Activated CD4-positive, alpha-beta T cell treated with anti-CD3 and anti-CD28 coated beads, Interleukin-2, amount 10 ng/mL, durations not matched to agents 24 days and 14 days (primary cell): ENCODE measurements at regions not wholly inside any gene's neighbourhood (a gene's known extent, or its start where the extent isn't known, plus 50 kb on each side); places are given as distances from the start of the nearest gene placed in this dataset.

Experiments
- DNase-seq: peaks from one replicate; pipeline ENCODE4 v3.0.0; 2022
- H3K27ac Mint-ChIP-seq: one replicate; pipeline ENCODE4 v1.8.0; 2022; ENCODE audit warnings: mild to moderate bottlenecking, mixed read lengths
- H3K27me3 Mint-ChIP-seq: one replicate; pipeline ENCODE4 v1.8.0; 2022; ENCODE audit warnings: mixed read lengths
- H3K36me3 Mint-ChIP-seq: one replicate; pipeline ENCODE4 v1.8.0; 2022; ENCODE audit warnings: low read depth, mild to moderate bottlenecking, mixed read lengths
- H3K4me1 Mint-ChIP-seq: one replicate; pipeline ENCODE4 v1.8.0; 2021; ENCODE audit warnings: mixed read lengths
- H3K4me3 Mint-ChIP-seq: one replicate; pipeline ENCODE4 v1.8.0; 2022; ENCODE audit warnings: mild to moderate bottlenecking, moderate library complexity, mixed read lengths
- H3K9me3 Mint-ChIP-seq: one replicate; pipeline ENCODE4 v1.8.0; 2021; ENCODE audit warnings: mixed read lengths
- intact Hi-C: fragments of 100-400 bp; cut with micrococcal nuclease; formaldehyde crosslinking; loops from one replicate; pipeline ENCODE4 v1.15.1; 2023

DNA sequence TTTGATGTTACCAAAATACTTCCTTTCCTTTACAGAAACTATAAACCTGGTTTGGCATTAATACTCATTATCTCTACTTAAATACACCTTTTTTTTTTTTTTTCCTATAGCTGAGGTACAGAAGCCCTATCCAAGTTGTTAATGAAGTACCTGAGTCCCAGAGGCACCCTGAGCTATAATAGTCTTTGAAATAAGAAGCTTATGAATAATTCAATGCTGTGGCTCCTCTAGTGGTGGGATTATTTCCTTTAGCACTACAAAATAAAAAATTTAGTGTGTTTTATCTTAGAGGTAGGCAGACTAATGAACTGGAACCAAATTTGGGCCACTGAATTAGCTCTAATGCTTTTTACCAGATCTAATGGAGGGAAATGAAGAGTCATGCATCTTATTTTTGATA is 611.9 kb downstream of the EDEM1 start:
- no peaks in the 10 kb centered on the region for H3K36me3 Mint-ChIP-seq
- no peaks in the 10 kb centered on the region for H3K9me3 Mint-ChIP-seq
- intact Hi-C loops = no loop called here
- no peaks in the 10 kb centered on the region for H3K27me3 Mint-ChIP-seq
- H3K4me3 Mint-ChIP-seq = no peak overlapping the region
- no peak overlapping the region for H3K27ac Mint-ChIP-seq
- no peak for DNase-seq
- H3K4me1 Mint-ChIP-seq = no peaks in the 10 kb centered on the region

DNA sequence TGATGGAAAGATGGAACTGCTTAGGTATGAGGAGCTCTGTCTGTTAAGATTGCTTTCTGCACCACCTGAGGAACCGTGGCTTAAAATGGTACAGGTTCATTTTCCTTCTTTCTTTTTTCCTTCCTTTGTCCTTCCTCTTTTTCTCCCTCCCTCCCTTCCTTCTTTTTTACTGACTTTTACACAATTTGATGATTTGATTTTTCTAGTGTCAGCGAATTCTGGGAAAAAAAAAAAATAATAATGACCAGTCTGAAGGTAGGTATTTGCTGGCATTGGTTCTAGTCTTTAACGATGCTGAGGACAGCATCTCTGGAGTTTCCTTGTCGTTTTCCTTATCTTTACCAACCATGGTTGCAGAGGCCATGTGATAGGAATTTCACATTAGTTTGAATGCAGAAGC is 613.5 kb downstream of the EDEM1 start:
- Mint-ChIP-seq H3K27me3 (no peaks in the 10 kb centered on the region), H3K36me3 (no peaks in the 10 kb centered on the region), H3K4me3 (no peak overlapping the region), H3K9me3 (no peaks in the 10 kb centered on the region), H3K27ac (no peak overlapping the region), H3K4me1 (no peaks in the 10 kb centered on the region)
- DNase-seq = no peak
- intact Hi-C loops = no loop called here

DNA sequence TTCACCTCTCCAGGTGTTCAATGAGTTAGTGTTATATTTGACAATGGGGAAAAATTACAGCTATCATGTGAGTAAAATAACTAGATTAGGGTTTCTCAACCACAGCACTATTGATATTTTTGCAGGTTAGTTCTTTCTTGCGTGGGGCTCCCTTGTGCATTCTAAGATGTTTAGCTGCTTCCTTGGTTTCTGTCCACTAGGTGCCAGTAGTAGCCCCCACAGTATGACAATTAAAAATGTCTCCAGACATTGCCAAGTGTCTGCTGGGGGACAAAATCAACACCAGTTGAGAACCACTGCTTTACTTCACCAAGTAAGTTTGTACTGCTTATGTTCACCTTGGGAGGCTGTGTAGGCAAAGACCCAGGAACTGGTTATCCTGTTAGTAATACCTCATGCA is 618.7 kb downstream of the EDEM1 start:
- no peak overlapping the region for H3K27ac Mint-ChIP-seq
- no peaks in the 10 kb centered on the region for H3K36me3 Mint-ChIP-seq
- no peaks in the 10 kb centered on the region for H3K4me1 Mint-ChIP-seq
- no peak overlapping the region for H3K4me3 Mint-ChIP-seq
- no peak for DNase-seq
- intact Hi-C loops = no loop called here
- no peaks in the 10 kb centered on the region for H3K27me3 Mint-ChIP-seq
- no peaks in the 10 kb centered on the region for H3K9me3 Mint-ChIP-seq

DNA sequence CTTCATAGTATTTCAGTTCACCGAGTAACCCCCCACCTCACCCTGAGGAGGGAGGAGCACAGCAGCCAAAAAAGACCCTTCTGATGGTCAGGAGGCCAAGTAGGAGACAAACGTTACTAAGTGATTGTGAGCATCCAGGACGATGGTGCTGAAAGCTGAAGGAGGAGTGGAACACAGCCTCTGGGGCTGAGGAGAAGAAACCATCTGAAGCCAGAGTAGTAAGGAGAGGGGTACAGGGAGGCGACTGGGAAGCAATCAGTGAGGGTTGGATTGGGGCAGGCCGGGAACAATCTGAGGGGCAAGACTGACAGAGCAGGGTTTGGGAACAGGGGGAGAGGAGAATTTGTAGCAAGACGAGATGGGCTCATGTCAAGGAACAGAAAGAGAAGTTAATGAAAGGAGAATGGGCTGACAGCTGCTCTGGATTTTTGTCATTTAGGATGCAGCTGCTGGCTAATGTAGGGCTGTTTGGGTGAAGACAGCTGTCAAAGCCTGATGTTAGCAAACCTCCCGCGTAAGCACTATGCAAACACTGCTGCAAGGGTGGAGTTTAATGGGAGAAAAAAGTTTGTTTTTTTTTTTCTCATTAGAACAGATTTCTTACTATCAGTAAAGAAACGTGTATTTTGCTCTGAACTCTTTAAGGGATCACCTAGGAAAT is 622.2 kb downstream of the EDEM1 start:
- Mint-ChIP-seq H3K27ac (no peak overlapping the region), H3K4me3 (no peak overlapping the region), H3K9me3 (no peaks in the 10 kb centered on the region), H3K4me1 (no peaks in the 10 kb centered on the region), H3K27me3 (no peaks in the 10 kb centered on the region), H3K36me3 (no peaks in the 10 kb centered on the region)
- no peak for DNase-seq
- intact Hi-C loops = no loop called here

DNA sequence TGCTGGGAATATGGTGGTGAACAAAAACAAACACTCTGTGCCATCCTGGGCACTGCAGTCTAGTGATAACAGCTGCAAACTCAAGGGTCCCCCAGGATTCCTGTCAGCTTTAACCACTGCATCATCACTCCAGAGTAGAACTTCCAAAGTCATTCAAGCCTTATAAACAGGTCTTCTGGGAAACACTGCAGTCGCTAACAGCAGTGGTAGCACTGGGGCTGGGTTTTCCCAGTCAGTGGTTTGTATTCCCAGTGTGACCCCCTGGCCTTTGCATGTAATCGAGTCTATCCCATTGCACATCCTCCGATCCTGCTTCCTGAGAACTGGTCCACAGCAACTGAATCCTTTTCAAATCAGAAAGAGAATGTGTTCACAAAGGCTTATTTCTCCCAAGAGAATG is 623.5 kb downstream of the EDEM1 start:
- no peak overlapping the region for H3K4me3 Mint-ChIP-seq
- intact Hi-C loops = no loop called here
- H3K4me1 Mint-ChIP-seq = no peaks in the 10 kb centered on the region
- H3K27me3 Mint-ChIP-seq = no peaks in the 10 kb centered on the region
- H3K36me3 Mint-ChIP-seq = no peaks in the 10 kb centered on the region
- no peaks in the 10 kb centered on the region for H3K9me3 Mint-ChIP-seq
- H3K27ac Mint-ChIP-seq = no peak overlapping the region
- no peak for DNase-seq

DNA sequence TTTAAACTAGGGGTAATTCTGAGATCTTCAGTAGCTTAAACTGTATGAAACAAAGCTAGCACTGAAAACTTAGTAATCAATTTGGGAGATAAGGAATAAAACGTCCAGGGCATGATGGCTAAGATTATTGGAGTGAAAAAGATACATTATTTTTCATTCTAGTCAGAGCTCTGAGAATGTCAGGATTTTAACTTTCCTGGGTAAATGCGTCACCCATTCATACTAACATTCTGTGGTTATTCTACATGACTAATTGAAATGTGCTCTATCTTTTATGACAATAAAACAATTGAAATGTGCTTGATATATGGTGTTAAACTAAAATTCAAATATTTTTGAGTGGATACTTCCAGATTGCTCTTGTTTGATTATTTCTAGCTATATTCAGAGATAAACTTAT is 626.0 kb downstream of the EDEM1 start:
- H3K4me1 Mint-ChIP-seq = no peaks in the 10 kb centered on the region
- no peak overlapping the region for H3K4me3 Mint-ChIP-seq
- H3K27me3 Mint-ChIP-seq = no peaks in the 10 kb centered on the region
- no peak overlapping the region for H3K27ac Mint-ChIP-seq
- intact Hi-C loops = no loop called here
- no peaks in the 10 kb centered on the region for H3K9me3 Mint-ChIP-seq
- H3K36me3 Mint-ChIP-seq = no peaks in the 10 kb centered on the region
- no peak for DNase-seq

DNA sequence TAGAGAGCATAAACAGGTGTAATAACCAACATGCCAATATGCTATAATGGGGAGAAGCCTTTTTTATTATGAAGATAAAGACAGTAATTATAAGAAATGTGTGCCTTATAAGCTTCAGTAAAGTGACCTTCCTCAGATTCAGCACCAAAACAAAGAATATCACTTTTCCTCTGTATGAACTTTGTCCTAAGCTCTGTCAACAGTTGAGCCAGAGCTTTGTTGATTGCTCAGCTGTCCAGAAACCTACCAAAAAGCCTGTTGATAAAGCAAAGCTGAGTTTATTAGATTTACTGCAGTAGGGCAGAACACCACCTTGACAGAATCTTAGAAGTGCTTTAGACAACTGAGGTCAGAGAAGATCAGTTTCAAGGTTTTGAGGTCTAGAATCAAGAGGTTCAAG is 635.3 kb downstream of the EDEM1 start:
- H3K27me3 Mint-ChIP-seq = no peaks in the 10 kb centered on the region
- no peaks in the 10 kb centered on the region for H3K9me3 Mint-ChIP-seq
- H3K4me1 Mint-ChIP-seq = no peaks in the 10 kb centered on the region
- no peak for DNase-seq
- intact Hi-C loops = no loop called here
- no peak overlapping the region for H3K4me3 Mint-ChIP-seq
- H3K27ac Mint-ChIP-seq = no peak overlapping the region
- H3K36me3 Mint-ChIP-seq = no peaks in the 10 kb centered on the region

DNA sequence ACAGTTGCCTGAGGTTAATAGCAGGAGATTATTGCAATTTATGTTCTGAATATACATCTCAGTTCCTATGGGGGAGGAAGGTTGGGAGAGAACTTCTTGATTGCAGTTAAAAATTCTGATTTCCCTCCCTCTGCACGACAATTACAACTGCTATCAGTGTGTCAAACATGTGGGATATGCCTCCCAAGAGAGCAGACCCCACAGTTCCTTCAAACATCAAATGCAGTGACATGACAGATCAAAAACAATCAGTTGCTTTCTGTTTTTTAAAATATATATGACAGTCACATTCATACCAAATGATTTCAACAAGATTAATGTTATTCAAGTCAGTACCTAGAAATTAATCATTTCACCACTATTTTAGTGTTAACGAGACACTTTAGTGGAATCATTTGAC is 639.0 kb downstream of the EDEM1 start:
- H3K4me3 Mint-ChIP-seq = no peak overlapping the region
- no peak for DNase-seq
- no peaks in the 10 kb centered on the region for H3K9me3 Mint-ChIP-seq
- no peaks in the 10 kb centered on the region for H3K27me3 Mint-ChIP-seq
- intact Hi-C loops = no loop called here
- no peaks in the 10 kb centered on the region for H3K36me3 Mint-ChIP-seq
- H3K4me1 Mint-ChIP-seq = no peaks in the 10 kb centered on the region
- no peak overlapping the region for H3K27ac Mint-ChIP-seq

DNA sequence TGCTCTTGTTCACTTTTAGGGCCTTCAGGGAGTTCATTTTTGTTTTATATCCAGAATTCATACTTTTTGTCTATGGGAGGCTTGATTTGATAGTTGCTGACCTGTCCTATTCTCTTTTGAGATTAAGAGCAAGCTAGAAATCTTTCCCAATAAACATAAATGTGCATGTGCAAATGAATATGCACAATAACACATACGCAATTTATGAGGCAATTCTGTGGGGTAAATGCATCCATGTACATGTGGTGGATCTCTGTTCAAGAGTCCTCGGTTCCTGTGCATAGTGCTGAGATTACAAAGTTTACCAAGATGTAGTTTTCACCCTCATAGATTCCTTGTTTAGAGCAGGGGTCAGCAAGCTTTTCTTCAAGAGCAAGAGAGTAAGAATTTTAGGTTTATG is 640.7 kb downstream of the EDEM1 start:
- Mint-ChIP-seq H3K4me1 (no peaks in the 10 kb centered on the region), H3K27me3 (no peaks in the 10 kb centered on the region), H3K4me3 (no peak overlapping the region), H3K36me3 (no peaks in the 10 kb centered on the region), H3K9me3 (no peaks in the 10 kb centered on the region), H3K27ac (no peak overlapping the region)
- intact Hi-C loops = no loop called here
- DNase-seq = no peak

DNA sequence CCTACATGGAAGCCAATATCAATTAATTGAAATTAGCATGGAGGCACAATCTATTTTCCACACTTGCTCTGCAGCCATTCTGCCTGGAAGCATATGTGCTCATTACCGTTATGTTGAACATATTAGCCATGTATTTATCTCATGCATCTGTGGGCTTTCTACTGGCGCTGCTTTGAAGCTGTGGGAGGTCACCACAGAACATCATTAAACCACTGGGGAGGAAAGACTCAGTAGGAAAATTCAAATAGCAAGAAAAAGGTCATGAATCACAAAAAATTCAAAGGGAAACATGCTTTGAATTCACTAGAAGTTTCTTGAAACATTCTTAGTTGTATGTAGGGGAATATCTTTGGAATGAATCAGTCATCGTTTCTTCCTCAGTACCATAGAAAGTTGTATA is 652.5 kb downstream of the EDEM1 start:
- no peak for DNase-seq
- Mint-ChIP-seq H3K4me3 (no peak overlapping the region), H3K27ac (no peak overlapping the region), H3K9me3 (no peaks in the 10 kb centered on the region), H3K4me1 (no peaks in the 10 kb centered on the region), H3K27me3 (no peaks in the 10 kb centered on the region), H3K36me3 (no peaks in the 10 kb centered on the region)
- intact Hi-C loops = no loop called here

DNA sequence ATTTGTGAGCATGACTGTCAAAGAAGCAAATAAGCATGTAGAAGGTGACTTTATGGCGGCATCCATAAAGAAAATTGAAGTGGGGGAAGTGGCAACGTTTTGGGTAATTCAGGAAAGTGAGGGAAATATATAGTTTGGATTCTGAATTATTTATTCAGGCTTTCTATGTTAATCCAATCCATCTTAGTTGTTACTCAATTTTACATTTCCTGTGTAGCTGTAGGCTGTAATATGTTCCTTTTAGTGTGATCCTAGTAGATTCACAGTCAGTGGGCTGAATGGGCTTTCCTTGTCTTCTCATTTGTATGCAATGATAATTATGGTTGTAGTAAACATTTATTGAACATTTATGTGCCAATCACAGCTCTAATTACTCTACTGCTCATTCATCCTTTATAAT is 654.1 kb downstream of the EDEM1 start:
- intact Hi-C loops = no loop called here
- DNase-seq = no peak
- H3K36me3 Mint-ChIP-seq = no peaks in the 10 kb centered on the region
- H3K27ac Mint-ChIP-seq = no peak overlapping the region
- no peaks in the 10 kb centered on the region for H3K9me3 Mint-ChIP-seq
- H3K4me1 Mint-ChIP-seq = no peaks in the 10 kb centered on the region
- no peaks in the 10 kb centered on the region for H3K27me3 Mint-ChIP-seq
- H3K4me3 Mint-ChIP-seq = no peak overlapping the region

DNA sequence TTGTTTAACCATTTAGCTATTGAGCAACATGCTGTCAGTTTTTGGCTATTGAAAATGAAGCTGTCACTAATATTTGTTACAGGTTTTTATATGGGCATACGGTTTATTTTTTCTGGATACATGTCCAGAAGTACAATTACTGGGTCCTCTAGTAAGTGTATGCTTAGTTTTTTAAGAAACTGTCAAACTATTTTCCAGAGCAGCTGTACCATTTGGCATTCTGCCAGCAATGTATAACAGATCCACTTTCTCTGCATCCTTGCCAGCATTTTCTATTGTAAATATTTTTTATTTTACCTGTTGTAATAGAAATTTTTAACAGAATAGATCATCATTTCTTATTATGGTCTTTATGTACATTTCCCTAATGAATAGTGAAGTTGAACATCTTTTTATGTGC is 658.8 kb downstream of the EDEM1 start:
- Mint-ChIP-seq H3K4me3 (no peak overlapping the region), H3K9me3 (no peaks in the 10 kb centered on the region), H3K36me3 (no peaks in the 10 kb centered on the region), H3K27ac (no peak overlapping the region), H3K4me1 (no peaks in the 10 kb centered on the region), H3K27me3 (no peaks in the 10 kb centered on the region)
- intact Hi-C loops = no loop called here
- DNase-seq = no peak

DNA sequence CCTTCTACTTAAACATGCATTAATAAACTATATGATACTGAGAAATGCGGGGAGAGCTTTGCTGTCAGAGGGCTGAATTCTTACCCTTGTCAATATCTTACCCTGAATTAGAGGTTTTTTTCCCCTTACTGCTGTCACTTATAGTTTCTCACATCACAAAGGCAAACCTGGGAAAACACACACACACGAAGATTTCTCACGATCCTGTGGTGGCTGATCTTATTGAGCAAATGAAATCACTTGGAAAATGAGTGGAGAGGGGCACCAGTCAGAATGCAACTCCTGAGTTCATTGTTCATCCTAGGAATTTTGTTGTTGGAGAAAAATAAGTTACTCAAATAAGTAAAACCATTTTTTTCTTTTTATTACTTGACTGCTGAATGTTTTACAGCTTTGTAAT is 673.6 kb downstream of the EDEM1 start:
- H3K36me3 Mint-ChIP-seq = no peaks in the 10 kb centered on the region
- no peak overlapping the region for H3K4me3 Mint-ChIP-seq
- no peak overlapping the region for H3K27ac Mint-ChIP-seq
- no peaks in the 10 kb centered on the region for H3K4me1 Mint-ChIP-seq
- intact Hi-C loops = no loop called here
- no peak for DNase-seq
- no peaks in the 10 kb centered on the region for H3K27me3 Mint-ChIP-seq
- H3K9me3 Mint-ChIP-seq = no peaks in the 10 kb centered on the region

DNA sequence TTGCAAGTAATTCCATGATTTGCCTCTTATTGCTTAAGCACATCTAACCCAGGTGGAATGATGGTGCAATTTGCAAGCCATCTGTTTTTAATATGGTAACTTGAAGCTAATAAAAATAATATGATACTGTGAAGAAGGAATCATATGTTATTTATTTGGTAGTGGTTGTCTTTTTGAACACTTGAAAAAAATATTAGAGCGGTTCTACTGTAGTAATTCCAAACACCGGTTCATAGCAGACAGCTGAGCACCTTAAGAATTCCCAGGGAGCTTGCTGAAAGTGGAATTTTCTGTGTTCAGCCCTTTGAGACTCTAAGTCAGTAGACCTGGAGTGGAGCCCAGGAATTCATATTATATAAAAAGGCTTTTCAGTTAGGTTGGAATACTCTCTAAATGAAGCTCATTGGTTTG is 687.4 kb downstream of the EDEM1 start:
- Mint-ChIP-seq H3K36me3 (no peaks in the 10 kb centered on the region), H3K4me1 (no peaks in the 10 kb centered on the region), H3K27me3 (no peaks in the 10 kb centered on the region), H3K4me3 (no peak overlapping the region), H3K9me3 (no peaks in the 10 kb centered on the region), H3K27ac (no peak overlapping the region)
- no peak for DNase-seq
- intact Hi-C loops = no loop called here

DNA sequence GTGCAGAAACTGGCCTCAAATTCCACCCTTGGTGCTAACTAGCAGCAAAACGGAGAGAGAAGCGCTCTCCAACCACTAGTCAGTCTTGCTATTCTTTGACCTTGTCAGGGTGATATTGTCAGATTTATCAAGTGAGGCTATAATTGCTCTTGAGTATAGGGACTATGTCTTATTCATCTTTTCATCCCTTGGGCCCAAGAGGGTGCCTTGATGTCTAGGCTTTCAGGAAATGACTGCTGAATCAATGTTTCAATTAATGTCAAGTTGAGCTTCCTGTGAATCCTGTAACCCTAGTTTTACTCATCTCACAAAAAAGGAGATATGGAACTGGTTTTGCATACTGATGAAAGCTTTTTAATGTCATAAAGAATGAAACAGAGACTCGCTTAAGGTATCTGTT is 701.3 kb downstream of the EDEM1 start:
- no peaks in the 10 kb centered on the region for H3K9me3 Mint-ChIP-seq
- no peaks in the 10 kb centered on the region for H3K4me1 Mint-ChIP-seq
- no peak for DNase-seq
- intact Hi-C loops = no loop called here
- H3K27ac Mint-ChIP-seq = no peak overlapping the region
- no peaks in the 10 kb centered on the region for H3K36me3 Mint-ChIP-seq
- no peak overlapping the region for H3K4me3 Mint-ChIP-seq
- H3K27me3 Mint-ChIP-seq = no peaks in the 10 kb centered on the region
